ENCODE measurements at regions not wholly inside any gene's neighbourhood (a gene's known extent, or its start where the extent isn't known, plus 50 kb on each side); places are given as distances from the start of the nearest gene placed in this dataset.
A peak's percentile ranks its signal among the peaks of the same experiment; 100 is the strongest.
"Not testable (repeated sequence)": the region's sequence is repeated elsewhere in the genome, so short reads cannot be mapped to it uniquely, and the experiment has no call there.

GRCh38 chr1:223023863-223024262, 119.2 kb downstream of the TLR5 start:
- no peak overlapping the region for H3K4me2 ChIP-seq (ENCODE audit: insufficient read depth, low read length)
- no peak overlapping the region for H3K27ac ChIP-seq (ENCODE audit: low read depth, low read length)
- no peaks in the 10 kb centered on the region for H3K79me2 ChIP-seq (ENCODE audit: insufficient read depth, low read length)
- no peak overlapping the region for H3K4me3 ChIP-seq (ENCODE audit: insufficient read depth, low read length)
- no peaks in the 10 kb centered on the region for H3K9me3 ChIP-seq (ENCODE audit: low read depth, low read length)
- TF ChIP-seq CTCF (IDR thresholded peaks at IDR 0.05; ENCODE audit: extremely low read depth, low read depth, low read length): no peak
- no peaks in the 10 kb centered on the region for H3K36me3 ChIP-seq (ENCODE audit: insufficient read depth, low read length)
- H3K4me1 ChIP-seq (ENCODE audit: insufficient read depth, low read length): no peaks in the 10 kb centered on the region
- no peak overlapping the region for H2AFZ ChIP-seq (ENCODE audit: low read length)
- no peaks in the 10 kb centered on the region for H4K20me1 ChIP-seq (ENCODE audit: insufficient read depth, low read length)
- H3K27me3 ChIP-seq (ENCODE audit: insufficient read depth, low read length): peaks cover 3% of the 10 kb centered on the region
- DNase-seq (ENCODE audit: insufficient read length, low spot score, missing footprints): peak; percentile 13

GRCh38 chr1:223024486-223024885, 118.6 kb downstream of the TLR5 start:
- H3K27ac ChIP-seq (ENCODE audit: low read depth, low read length); H4K20me1 ChIP-seq (ENCODE audit: insufficient read depth, low read length); H3K4me2 ChIP-seq (ENCODE audit: insufficient read depth, low read length); H3K79me2 ChIP-seq (ENCODE audit: insufficient read depth, low read length); H3K36me3 ChIP-seq (ENCODE audit: insufficient read depth, low read length); H3K27me3 ChIP-seq (ENCODE audit: insufficient read depth, low read length); DNase-seq (ENCODE audit: insufficient read length, low spot score, missing footprints); H3K9me3 ChIP-seq (ENCODE audit: low read depth, low read length); H2AFZ ChIP-seq (ENCODE audit: low read length); H3K4me1 ChIP-seq (ENCODE audit: insufficient read depth, low read length); H3K4me3 ChIP-seq (ENCODE audit: insufficient read depth, low read length): not testable (repeated sequence)

- DNase-seq (ENCODE audit: insufficient read length, low spot score, missing footprints); H4K20me1 ChIP-seq (ENCODE audit: insufficient read depth, low read length); H3K4me2 ChIP-seq (ENCODE audit: insufficient read depth, low read length); H3K27ac ChIP-seq (ENCODE audit: low read depth, low read length); H3K27me3 ChIP-seq (ENCODE audit: insufficient read depth, low read length); H3K9me3 ChIP-seq (ENCODE audit: low read depth, low read length); H3K36me3 ChIP-seq (ENCODE audit: insufficient read depth, low read length); H3K79me2 ChIP-seq (ENCODE audit: insufficient read depth, low read length); H2AFZ ChIP-seq (ENCODE audit: low read length); H3K4me3 ChIP-seq (ENCODE audit: insufficient read depth, low read length); H3K4me1 ChIP-seq (ENCODE audit: insufficient read depth, low read length): not testable (repeated sequence)
Observed at GRCh38 chr1:223025190-223025734, 117.8 kb downstream of the TLR5 start.

GRCh38 chr1:223026639-223027038, 116.4 kb downstream of the TLR5 start:
- H3K4me2 ChIP-seq (ENCODE audit: insufficient read depth, low read length); H3K4me1 ChIP-seq (ENCODE audit: insufficient read depth, low read length): not testable (repeated sequence)

GRCh38 chr1:223029985-223030769, 112.9 kb downstream of the TLR5 start:
- H3K4me1 ChIP-seq (ENCODE audit: insufficient read depth, low read length): peaks cover 6% of the 10 kb centered on the region
- DNase-seq (ENCODE audit: insufficient read length, low spot score, missing footprints): no peak
- H3K36me3 ChIP-seq (ENCODE audit: insufficient read depth, low read length): no peaks in the 10 kb centered on the region
- H3K27ac ChIP-seq (ENCODE audit: low read depth, low read length): no peak overlapping the region
- no peak overlapping the region for H3K4me2 ChIP-seq (ENCODE audit: insufficient read depth, low read length)
- H3K9me3 ChIP-seq (ENCODE audit: low read depth, low read length): no peaks in the 10 kb centered on the region
- H3K27me3 ChIP-seq (ENCODE audit: insufficient read depth, low read length): no peaks in the 10 kb centered on the region
- H4K20me1 ChIP-seq (ENCODE audit: insufficient read depth, low read length): no peaks in the 10 kb centered on the region
- no peak overlapping the region for H2AFZ ChIP-seq (ENCODE audit: low read length)
- H3K4me3 ChIP-seq (ENCODE audit: insufficient read depth, low read length): no peak overlapping the region
- TF ChIP-seq CTCF (IDR thresholded peaks at IDR 0.05; ENCODE audit: extremely low read depth, low read depth, low read length): no peak
- H3K79me2 ChIP-seq (ENCODE audit: insufficient read depth, low read length): no peaks in the 10 kb centered on the region

More at GRCh38 chr1:223026639-223027038, 116.4 kb downstream of the TLR5 start:
- DNase-seq (ENCODE audit: insufficient read length, low spot score, missing footprints); H2AFZ ChIP-seq (ENCODE audit: low read length); H3K27me3 ChIP-seq (ENCODE audit: insufficient read depth, low read length); H3K4me3 ChIP-seq (ENCODE audit: insufficient read depth, low read length); H3K36me3 ChIP-seq (ENCODE audit: insufficient read depth, low read length); H4K20me1 ChIP-seq (ENCODE audit: insufficient read depth, low read length); H3K9me3 ChIP-seq (ENCODE audit: low read depth, low read length); H3K27ac ChIP-seq (ENCODE audit: low read depth, low read length); H3K79me2 ChIP-seq (ENCODE audit: insufficient read depth, low read length): not testable (repeated sequence)
